Body of pancreas (tissue), 4 donors: ENCODE measurements at regions not wholly inside any gene's neighbourhood (a gene's known extent, or its start where the extent isn't known, plus 50 kb on each side); places are given as distances from the start of the nearest gene placed in this dataset.

ENCODE experiments used
- POLR2A ChIP-seq, 3 donors: fragments of 450-650 bp; IDR thresholded peaks; one replicate each; pipeline ENCODE4 v1.6.1; 2016; ENCODE audit warnings: antibody characterized with exemption in 3 of 3, mild to moderate bottlenecking in 2 of 3
- TF ChIP-seq, protein P1 (sequence below), 7 experiments: fragments of 450-650 bp in 4 of 7; fragments of 200-600 bp in 3 of 7; sonication (generic) in 3 of 7; IDR thresholded peaks; one replicate each; pipeline ENCODE4 v1.5.1; 2016 to 2019; ENCODE audit warnings: antibody characterized with exemption in 7 of 7

DNA sequence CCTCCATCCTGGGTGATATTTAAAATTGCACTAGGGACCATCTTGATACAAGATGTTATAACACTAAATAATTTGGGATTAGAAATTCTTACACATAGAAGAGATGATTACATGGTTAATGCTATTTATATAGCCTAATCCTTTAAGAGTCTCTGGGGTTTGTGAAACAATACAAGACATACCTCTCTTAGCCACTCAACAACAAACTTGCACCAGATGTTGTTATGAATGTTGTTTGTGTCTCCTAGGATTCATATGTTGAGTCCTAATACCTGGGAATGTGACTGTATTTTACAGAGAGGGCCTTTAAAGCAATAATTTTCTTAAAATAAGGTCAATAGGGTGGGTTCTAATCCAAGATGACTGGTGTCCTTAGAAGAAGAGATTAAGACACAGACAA lies 678.3 kb downstream of the NYAP2 start:
- TF ChIP-seq, protein P1, sequence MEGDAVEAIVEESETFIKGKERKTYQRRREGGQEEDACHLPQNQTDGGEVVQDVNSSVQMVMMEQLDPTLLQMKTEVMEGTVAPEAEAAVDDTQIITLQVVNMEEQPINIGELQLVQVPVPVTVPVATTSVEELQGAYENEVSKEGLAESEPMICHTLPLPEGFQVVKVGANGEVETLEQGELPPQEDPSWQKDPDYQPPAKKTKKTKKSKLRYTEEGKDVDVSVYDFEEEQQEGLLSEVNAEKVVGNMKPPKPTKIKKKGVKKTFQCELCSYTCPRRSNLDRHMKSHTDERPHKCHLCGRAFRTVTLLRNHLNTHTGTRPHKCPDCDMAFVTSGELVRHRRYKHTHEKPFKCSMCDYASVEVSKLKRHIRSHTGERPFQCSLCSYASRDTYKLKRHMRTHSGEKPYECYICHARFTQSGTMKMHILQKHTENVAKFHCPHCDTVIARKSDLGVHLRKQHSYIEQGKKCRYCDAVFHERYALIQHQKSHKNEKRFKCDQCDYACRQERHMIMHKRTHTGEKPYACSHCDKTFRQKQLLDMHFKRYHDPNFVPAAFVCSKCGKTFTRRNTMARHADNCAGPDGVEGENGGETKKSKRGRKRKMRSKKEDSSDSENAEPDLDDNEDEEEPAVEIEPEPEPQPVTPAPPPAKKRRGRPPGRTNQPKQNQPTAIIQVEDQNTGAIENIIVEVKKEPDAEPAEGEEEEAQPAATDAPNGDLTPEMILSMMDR (IDR thresholded peaks at IDR 0.05): no peak
- no peak for TF ChIP-seq POLR2A (IDR thresholded peaks at IDR 0.05)
